Ishikawa (cell line): ENCODE measurements at regions not wholly inside any gene's neighbourhood (a gene's known extent, or its start where the extent isn't known, plus 50 kb on each side); places are given as distances from the start of the nearest gene placed in this dataset.

Source experiments
- CEBPB ChIP-seq: IDR thresholded peaks from 2 replicates; pipeline ENCODE4 v1.6.1; 2012
- CREB1 ChIP-seq: IDR thresholded peaks from 2 replicates; pipeline ENCODE4 v1.6.1; 2012; ENCODE audit warnings: low read depth
- EGR1 ChIP-seq: IDR thresholded peaks from 2 replicates; pipeline ENCODE4 v1.6.1; 2012
- EP300 ChIP-seq: IDR thresholded peaks from 2 replicates; pipeline ENCODE4 v1.6.1; 2012; ENCODE audit warnings: borderline replicate concordance
- FOXM1 ChIP-seq: IDR thresholded peaks from 2 replicates; pipeline ENCODE4 v1.6.1; 2012; ENCODE audit warnings: low read depth, borderline replicate concordance
- NFIC ChIP-seq: IDR thresholded peaks from 2 replicates; pipeline ENCODE4 v1.6.1; 2012
- RAD21 ChIP-seq: IDR thresholded peaks from 2 replicates; pipeline ENCODE4 v1.6.1; 2012; ENCODE audit warnings: low read depth
- TAF1 ChIP-seq: IDR thresholded peaks from 2 replicates; pipeline ENCODE4 v1.6.1; 2012; ENCODE audit warnings: low read depth, mild to moderate bottlenecking
- TCF12 ChIP-seq: IDR thresholded peaks from 2 replicates; pipeline ENCODE4 v1.6.1; 2012; ENCODE audit warnings: low read depth
- TEAD4 ChIP-seq: IDR thresholded peaks from 2 replicates; pipeline ENCODE4 v1.6.1; 2012
- USF1 ChIP-seq: IDR thresholded peaks from 2 replicates; pipeline ENCODE4 v1.6.1; 2012
- YY1 ChIP-seq: IDR thresholded peaks from 2 replicates; pipeline ENCODE4 v1.6.1; 2012; ENCODE audit warnings: low read depth
- ZBTB7A ChIP-seq: IDR thresholded peaks from 2 replicates; pipeline ENCODE4 v1.6.1; 2012; ENCODE audit warnings: low read depth
- TF ChIP-seq, protein P1 (sequence below): IDR thresholded peaks from 2 replicates; pipeline ENCODE4 v1.6.1; 2012; ENCODE audit warnings: low read depth, mild to moderate bottlenecking
- TF ChIP-seq, protein P2 (sequence below): IDR thresholded peaks from 2 replicates; pipeline ENCODE4 v1.6.1; 2012

DNA sequence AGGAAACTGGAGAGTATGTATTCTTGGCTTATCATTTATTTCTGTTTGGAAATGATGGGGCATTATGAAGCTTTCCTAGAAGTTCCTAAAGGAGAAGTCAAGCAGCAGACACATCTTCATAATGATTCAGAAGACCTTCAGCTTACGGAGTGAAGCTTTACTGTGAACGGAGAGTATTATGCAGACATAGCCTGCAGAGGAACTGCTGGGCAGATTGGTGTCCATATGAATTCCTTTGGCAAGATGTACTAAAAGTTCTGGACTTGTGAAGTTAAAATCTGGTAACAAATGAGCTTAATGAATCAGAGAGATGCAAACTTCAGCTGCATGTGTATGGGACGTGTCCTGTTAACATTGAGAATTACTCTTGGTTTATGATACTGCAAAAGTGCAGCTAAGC lies 60.1 kb downstream of the NABP1 start:
- TF ChIP-seq EGR1 = no peak
- TF ChIP-seq EP300 = no peak
- TF ChIP-seq TCF12 = no peak

GRCh38 chr2:191738667-191739066 lies 60.7 kb downstream of the NABP1 start:
- TF ChIP-seq, protein P1, sequence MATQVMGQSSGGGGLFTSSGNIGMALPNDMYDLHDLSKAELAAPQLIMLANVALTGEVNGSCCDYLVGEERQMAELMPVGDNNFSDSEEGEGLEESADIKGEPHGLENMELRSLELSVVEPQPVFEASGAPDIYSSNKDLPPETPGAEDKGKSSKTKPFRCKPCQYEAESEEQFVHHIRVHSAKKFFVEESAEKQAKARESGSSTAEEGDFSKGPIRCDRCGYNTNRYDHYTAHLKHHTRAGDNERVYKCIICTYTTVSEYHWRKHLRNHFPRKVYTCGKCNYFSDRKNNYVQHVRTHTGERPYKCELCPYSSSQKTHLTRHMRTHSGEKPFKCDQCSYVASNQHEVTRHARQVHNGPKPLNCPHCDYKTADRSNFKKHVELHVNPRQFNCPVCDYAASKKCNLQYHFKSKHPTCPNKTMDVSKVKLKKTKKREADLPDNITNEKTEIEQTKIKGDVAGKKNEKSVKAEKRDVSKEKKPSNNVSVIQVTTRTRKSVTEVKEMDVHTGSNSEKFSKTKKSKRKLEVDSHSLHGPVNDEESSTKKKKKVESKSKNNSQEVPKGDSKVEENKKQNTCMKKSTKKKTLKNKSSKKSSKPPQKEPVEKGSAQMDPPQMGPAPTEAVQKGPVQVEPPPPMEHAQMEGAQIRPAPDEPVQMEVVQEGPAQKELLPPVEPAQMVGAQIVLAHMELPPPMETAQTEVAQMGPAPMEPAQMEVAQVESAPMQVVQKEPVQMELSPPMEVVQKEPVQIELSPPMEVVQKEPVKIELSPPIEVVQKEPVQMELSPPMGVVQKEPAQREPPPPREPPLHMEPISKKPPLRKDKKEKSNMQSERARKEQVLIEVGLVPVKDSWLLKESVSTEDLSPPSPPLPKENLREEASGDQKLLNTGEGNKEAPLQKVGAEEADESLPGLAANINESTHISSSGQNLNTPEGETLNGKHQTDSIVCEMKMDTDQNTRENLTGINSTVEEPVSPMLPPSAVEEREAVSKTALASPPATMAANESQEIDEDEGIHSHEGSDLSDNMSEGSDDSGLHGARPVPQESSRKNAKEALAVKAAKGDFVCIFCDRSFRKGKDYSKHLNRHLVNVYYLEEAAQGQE = no peak
- TF ChIP-seq USF1 (no peak), CEBPB (no peak), TAF1 (no peak), NFIC (no peak), TCF12 (no peak), CREB1 (no peak), ZBTB7A (no peak), EP300 (no peak)

GRCh38 chr2:191739194-191739593 lies 61.3 kb downstream of the NABP1 start:
- TF ChIP-seq USF1 = no peak
- no peak for TF ChIP-seq EP300
- no peak for TF ChIP-seq TAF1
- no peak for TF ChIP-seq TEAD4
- TF ChIP-seq EGR1 = no peak
- TF ChIP-seq TCF12 = no peak
- no peak for TF ChIP-seq CEBPB
- TF ChIP-seq RAD21 = no peak
- TF ChIP-seq, protein P2, sequence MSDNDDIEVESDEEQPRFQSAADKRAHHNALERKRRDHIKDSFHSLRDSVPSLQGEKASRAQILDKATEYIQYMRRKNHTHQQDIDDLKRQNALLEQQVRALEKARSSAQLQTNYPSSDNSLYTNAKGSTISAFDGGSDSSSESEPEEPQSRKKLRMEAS = no peak
- TF ChIP-seq ZBTB7A = no peak
- TF ChIP-seq NFIC = no peak
- no peak for TF ChIP-seq YY1
- no peak for TF ChIP-seq FOXM1
- TF ChIP-seq CREB1 = no peak
- TF ChIP-seq, protein P1 = no peak

DNA sequence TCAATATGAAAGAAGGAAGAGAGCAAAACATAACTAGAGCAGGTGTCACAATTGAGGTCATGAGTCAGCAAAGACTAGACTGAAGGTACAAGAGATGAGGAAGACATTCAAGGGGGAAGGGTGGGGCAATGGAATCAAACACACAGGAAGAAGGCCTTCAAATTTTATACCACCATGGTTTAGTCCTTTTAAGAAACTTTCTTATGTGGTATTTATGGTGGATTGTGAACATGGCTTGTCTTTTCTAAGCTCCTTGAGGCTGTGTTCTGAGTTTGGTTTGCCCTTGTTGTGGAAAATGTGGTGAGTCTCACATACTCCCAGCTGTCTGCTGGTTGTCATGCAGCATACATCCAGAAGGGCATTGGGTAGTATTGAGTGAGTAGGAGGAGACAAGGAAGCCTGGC lies 62.1 kb downstream of the NABP1 start:
- TF ChIP-seq TCF12 = no peak

- TF ChIP-seq YY1 (no peak), TAF1 (no peak), TEAD4 (no peak), FOXM1 (no peak), NFIC (no peak), EP300 (no peak), EGR1 (no peak), TCF12 (no peak), CEBPB (no peak)
- TF ChIP-seq, protein P2 = no peak
- TF ChIP-seq, protein P1 = no peak
These were observed 62.8 kb downstream of the NABP1 start for GRCh38 chr2:191740759-191741158.
